ENCODE measurements at regions not wholly inside any gene's neighbourhood (a gene's known extent, or its start where the extent isn't known, plus 50 kb on each side); places are given as distances from the start of the nearest gene placed in this dataset.
"Not testable (repeated sequence)": the region's sequence is repeated elsewhere in the genome, so short reads cannot be mapped to it uniquely, and the experiment has no call there.

DNA sequence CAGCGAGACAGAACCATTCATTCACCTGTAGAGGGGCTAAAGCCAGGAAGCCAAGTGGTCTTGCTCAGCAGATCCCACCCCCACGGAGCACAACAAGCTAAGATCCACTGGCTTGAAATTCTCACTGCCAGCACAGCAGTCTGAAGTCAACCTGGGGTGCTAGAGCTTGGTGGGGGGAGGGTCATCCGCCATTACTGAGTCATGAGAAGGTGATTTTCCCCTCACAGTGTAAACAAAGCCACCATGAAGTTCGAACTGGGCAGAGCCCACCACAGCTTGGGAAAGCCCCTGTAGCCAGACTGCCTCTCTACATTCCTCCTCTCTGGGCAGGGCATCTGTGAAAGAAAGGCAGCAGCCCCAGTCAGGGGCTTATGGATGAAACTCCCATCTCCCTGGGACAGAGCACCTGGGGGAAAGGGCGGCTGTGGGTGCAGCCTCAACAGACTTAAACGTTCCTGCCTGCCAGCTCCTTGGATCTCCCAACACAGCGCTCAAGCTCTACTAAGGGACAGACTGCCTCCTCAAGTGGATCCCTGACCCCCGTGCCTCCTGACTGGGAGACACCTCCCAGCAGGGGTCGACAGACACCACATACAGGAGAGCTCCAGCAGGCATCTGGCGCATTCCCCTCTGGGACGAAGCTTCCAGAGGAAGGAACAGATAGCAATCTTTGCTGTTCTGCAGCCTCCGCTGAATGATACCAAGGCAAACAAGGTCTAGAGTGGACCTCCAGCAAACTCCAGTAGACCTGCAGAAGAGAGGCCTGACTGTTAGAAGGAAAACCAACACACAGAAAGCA lies 179.0 kb upstream of the KLF7 start:
- Mint-ChIP-seq H3K9me3 (peaks cover 11 to 19% of the 10 kb centered on the region in 2 donors), H3K36me3 (peaks cover 15 to 19% of the 10 kb centered on the region in 2 donors)
- not testable (repeated sequence) for H3K27me3 Mint-ChIP-seq; H3K4me1 Mint-ChIP-seq; ATAC-seq (replicated peaks); DNase-seq; H3K4me3 Mint-ChIP-seq; H3K27ac Mint-ChIP-seq

DNA sequence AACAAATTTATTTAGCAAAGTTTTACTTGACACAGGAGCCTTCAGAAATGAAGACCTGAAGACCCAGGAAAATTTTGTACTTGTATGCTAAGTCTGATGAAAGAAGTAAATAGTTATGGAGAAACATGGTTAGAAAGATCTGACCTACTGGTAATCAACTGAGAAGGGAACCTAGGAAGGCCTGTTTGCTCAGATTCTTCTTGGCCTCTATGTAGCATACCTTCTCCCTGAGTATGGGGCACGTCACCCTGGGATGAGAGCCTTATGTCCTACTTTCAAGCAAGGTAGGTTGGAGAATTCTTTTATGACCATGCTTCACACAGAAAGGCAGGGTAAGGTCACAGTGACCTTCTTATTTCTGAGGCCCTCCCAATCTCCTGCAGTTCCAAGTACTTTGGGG lies 178.6 kb upstream of the CREB1 start:
- Mint-ChIP-seq H3K36me3 (peaks cover 11 to 13% of the 10 kb centered on the region in 2 donors), H3K4me1 (peaks cover 6 to 15% of the 10 kb centered on the region in 2 donors), H3K27me3 (peaks cover 0 to 4% of the 10 kb centered on the region in 2 donors), H3K4me3 (no peak overlapping the region), H3K9me3 (peaks cover 11 to 13% of the 10 kb centered on the region in 2 donors), H3K27ac (no peak overlapping the region)
- ATAC-seq (replicated peaks) (no peak), DNase-seq (no peak)

DNA sequence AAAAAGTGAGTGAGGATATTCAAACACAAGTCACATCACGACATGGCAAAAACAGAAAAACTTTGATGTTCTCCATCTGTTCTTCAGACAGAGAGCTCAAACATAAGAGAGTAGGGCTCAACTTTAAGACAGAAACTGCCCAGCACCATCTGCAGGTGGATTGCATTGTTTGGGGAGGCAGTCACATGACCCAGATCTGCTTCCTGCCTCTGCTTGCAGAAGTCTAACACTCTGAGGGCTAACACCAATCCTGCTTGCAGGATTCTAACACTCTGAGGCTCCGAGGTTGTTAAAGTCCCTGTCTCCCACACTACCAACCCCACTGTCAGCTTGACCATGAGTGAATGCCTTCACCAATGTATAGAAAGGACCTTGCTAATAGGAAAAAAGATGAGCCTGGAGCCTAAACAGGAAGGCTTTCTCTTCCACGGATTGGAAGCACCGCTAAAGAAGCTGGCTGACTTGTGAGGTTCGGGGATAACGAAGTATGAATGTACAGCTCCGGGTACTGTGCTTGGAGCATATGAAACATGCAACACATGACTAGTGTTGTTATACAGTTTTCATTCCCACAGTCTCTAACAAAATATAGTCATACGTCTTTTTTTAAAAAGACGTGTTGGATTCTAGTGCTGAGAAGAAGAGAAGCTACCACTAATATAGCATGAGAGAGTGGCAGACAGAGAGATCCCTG lies 176.6 kb upstream of the CREB1 start:
- peak; percentile 76 to 77 for ATAC-seq (replicated peaks)
- Mint-ChIP-seq H3K9me3 (peaks cover 0 to 2% of the 10 kb centered on the region in 2 donors), H3K4me3 (no peak overlapping the region), H3K36me3 (peaks cover 0 to 5% of the 10 kb centered on the region in 2 donors), H3K27me3 (no peaks in the 10 kb centered on the region), H3K27ac (peak overlapping the region; percentile 37), H3K4me1 (peaks cover 4 to 15% of the 10 kb centered on the region in 2 donors)
- DNase-seq = no peak

DNA sequence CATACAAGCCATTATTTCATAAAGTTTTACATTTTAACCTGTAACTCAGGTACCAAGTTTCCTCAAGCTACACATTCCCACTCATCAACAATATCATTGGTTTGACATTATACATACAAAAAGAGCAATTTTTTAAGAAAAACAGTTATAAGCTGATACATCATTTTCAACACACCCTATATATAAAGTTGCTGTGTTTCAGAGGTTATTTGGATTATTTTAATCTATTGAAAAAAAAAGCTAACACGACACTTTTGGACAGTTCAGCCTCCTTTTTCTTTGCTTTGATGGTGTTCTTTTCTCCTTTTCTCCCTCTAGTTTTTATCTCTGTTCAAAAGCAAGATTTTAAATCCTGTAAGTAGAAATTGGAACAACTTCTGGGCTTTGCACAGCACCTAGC lies 175.9 kb upstream of the CREB1 start:
- ATAC-seq (replicated peaks) = no peak
- H3K36me3 Mint-ChIP-seq = peaks cover 0 to 3% of the 10 kb centered on the region in 2 donors
- peaks cover 4 to 15% of the 10 kb centered on the region in 2 donors for H3K4me1 Mint-ChIP-seq
- H3K4me3 Mint-ChIP-seq = no peak overlapping the region
- H3K9me3 Mint-ChIP-seq = no peaks in the 10 kb centered on the region
- no peak for DNase-seq
- H3K27ac Mint-ChIP-seq = no peak overlapping the region
- no peaks in the 10 kb centered on the region for H3K27me3 Mint-ChIP-seq

DNA sequence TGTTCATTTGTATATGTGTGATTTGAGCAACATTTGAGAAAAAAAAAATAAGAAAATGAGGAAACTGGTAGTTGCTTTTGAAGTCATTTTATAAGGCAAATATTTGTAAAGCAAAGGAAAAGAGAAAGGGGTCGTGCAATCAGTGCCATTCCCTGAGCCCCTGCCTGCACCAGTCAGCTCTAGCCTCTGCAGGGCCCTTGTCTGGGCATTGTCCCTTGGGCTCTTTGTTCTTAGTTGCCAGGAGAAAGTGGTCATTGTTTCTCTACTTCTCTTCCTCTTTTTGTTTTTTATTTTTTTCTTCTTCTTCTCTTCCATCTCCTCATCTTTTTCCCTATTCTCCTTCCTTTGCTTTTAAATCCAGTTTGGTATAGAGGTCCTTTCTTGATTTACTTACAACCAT lies 175.3 kb upstream of the CREB1 start:
- no peak for ATAC-seq (replicated peaks)
- no peaks in the 10 kb centered on the region for H3K27me3 Mint-ChIP-seq
- peaks cover 4 to 15% of the 10 kb centered on the region in 2 donors for H3K4me1 Mint-ChIP-seq
- DNase-seq = no peak
- H3K27ac Mint-ChIP-seq = no peak overlapping the region
- H3K4me3 Mint-ChIP-seq = no peak overlapping the region
- H3K9me3 Mint-ChIP-seq = no peaks in the 10 kb centered on the region
- H3K36me3 Mint-ChIP-seq = peaks cover 0 to 2% of the 10 kb centered on the region in 2 donors

DNA sequence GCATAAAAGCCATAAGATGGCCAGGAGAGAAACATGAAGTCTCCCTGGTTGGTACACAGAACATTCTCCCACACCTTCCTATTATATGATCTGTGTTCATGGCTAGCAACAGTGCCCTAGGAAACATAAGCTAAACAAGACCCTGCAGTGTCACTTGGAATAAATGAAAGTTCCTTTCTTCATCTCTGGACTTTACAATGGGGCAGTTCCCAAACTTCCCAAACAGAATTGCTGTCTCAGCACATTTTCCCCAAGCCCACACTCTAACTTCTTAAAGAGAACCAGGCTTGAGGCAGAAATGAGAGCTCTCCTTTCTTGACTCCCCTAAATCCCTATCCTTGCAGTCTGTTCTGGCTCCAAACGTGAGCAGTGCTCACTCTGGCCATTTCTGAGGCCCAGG lies 173.2 kb upstream of the CREB1 start:
- H3K27ac Mint-ChIP-seq = no peak overlapping the region
- DNase-seq (no peak), ATAC-seq (replicated peaks) (no peak)
- peaks cover 4 to 15% of the 10 kb centered on the region in 2 donors for H3K4me1 Mint-ChIP-seq
- H3K36me3 Mint-ChIP-seq = no peaks in the 10 kb centered on the region
- H3K4me3 Mint-ChIP-seq = no peak overlapping the region
- no peaks in the 10 kb centered on the region for H3K27me3 Mint-ChIP-seq
- no peaks in the 10 kb centered on the region for H3K9me3 Mint-ChIP-seq

DNA sequence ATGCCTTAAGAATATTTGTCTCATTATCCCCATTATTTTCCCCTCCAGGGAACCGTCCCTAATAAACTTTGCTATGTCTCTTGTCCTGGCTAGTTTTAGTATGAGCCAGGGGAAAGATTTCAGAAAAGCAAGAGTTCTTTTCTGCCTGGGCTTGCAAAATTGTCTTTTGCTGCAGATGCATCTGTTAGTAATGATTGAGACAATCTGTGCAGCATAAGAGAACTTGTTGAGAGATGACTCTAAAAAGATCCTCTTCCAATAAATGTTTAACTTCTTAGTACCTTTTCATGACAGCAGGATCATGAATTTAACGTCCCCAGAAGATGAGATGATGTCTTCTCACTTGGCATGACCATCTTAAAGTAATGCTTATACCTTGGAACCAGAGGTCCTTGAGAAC lies 172.5 kb upstream of the CREB1 start:
- no peaks in the 10 kb centered on the region for H3K36me3 Mint-ChIP-seq

DNA sequence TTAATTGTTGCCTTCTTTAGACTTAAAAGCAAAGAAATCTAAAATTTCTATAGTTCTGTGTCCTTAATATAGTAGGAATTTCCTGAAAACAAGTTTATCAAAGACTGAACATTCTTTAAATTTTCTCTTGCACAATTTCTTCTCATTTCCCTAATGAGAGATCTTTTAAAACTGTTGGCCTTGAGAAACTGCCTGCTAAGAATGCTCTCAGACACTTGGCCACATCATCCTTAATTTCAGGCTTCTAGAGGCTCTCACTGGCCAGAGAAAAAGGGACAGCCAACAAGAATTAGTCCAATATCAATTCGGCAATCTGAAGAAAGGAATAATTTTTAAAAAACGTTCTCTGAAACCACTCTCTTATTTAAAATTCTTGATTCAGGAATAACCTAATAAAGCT lies 167.0 kb upstream of the CREB1 start:
- Mint-ChIP-seq H3K4me1 (no peaks in the 10 kb centered on the region), H3K27ac (no peak overlapping the region), H3K4me3 (no peak overlapping the region), H3K36me3 (no peaks in the 10 kb centered on the region), H3K9me3 (no peaks in the 10 kb centered on the region), H3K27me3 (peaks cover 0 to 4% of the 10 kb centered on the region in 2 donors)
- DNase-seq = no peak
- ATAC-seq (replicated peaks) = no peak

More for the DNA sequence above, 172.5 kb upstream of the CREB1 start:
- Mint-ChIP-seq H3K4me3 (no peak overlapping the region), H3K4me1 (peaks cover 4 to 15% of the 10 kb centered on the region in 2 donors), H3K27me3 (no peaks in the 10 kb centered on the region), H3K9me3 (no peaks in the 10 kb centered on the region), H3K27ac (no peak overlapping the region)
- DNase-seq = no peak
- no peak for ATAC-seq (replicated peaks)

DNA sequence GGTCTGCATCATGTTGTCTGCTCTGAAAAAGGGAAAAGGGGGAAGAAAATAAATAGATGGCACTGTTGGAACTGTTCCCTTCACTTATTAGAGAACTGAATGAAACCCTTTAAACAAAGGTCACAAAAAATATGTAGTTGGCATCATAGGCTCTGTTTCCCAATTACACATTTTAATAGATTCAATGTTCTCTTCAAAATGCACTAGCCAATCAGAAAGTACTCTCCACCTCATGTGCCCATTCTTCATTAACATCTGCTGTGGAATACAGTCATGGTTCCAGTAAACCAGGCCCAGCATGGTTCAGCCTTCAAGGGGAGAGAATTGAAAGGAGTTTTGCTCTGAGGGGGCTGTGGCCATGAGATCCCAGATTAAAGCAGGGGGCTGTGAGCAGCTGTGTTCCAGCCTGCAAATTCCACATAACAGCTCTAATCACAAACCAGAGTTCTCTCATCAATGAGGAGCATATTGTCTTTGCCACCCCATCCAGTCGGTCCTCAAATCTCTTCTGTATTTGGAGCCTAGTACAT lies 165.9 kb upstream of the CREB1 start:
- H3K9me3 Mint-ChIP-seq = no peaks in the 10 kb centered on the region
- H3K4me1 Mint-ChIP-seq = no peaks in the 10 kb centered on the region
- no peak for DNase-seq

DNA sequence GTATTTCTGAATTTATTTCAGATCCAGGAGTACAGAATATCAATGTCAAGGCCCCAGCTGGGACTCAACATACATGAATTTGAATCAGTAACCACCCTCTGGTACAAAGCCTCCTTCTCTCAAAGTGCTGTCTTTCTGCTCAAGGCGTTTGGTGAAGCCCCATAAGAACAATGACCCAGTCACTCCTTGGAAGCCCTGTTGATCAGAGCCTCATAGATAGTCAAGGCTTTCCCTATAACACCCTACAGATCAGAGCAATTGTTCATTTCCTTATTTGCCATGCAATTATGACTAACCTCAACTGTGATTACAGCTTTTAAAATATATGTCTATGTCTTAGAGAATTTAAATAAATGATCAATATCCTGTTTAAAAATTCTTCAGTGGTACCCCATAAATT lies 159.1 kb upstream of the CREB1 start:
- Mint-ChIP-seq H3K4me1 (no peaks in the 10 kb centered on the region), H3K36me3 (peaks cover 0 to 14% of the 10 kb centered on the region in 2 donors), H3K27ac (no peak overlapping the region), H3K27me3 (no peaks in the 10 kb centered on the region), H3K4me3 (no peak overlapping the region), H3K9me3 (peaks cover 7 to 17% of the 10 kb centered on the region in 2 donors)
- DNase-seq (no peak), ATAC-seq (replicated peaks) (no peak)

More for the DNA sequence above, 165.9 kb upstream of the CREB1 start:
- peaks cover 0 to 4% of the 10 kb centered on the region in 2 donors for H3K27me3 Mint-ChIP-seq
- no peaks in the 10 kb centered on the region for H3K36me3 Mint-ChIP-seq
- H3K27ac Mint-ChIP-seq = no peak overlapping the region
- H3K4me3 Mint-ChIP-seq = no peak overlapping the region
- ATAC-seq (replicated peaks) = no peak

DNA sequence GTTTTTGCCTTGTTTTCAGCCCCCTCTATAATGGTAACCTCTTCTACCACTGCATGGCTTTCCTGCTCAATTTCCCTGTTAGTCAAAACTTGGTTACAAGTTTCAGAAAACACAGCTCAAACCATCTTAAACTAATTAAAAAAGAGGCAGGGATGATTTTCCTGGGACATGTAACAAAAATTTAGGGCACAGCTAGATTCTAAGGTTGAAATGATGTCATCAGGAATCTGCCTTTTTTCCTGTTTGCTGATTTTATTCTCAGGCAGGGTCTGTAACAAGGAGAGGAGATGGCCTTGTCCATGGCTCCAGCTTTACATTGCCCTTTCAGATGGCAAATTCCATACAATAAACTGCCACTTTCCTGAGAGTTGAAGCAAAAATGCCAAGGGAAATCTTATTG lies 157.9 kb upstream of the CREB1 start:
- ATAC-seq (replicated peaks) (no peak), DNase-seq (no peak)
- peaks cover 10 to 20% of the 10 kb centered on the region in 2 donors for H3K9me3 Mint-ChIP-seq
- no peak overlapping the region for H3K4me3 Mint-ChIP-seq
- H3K36me3 Mint-ChIP-seq = peaks cover 2 to 14% of the 10 kb centered on the region in 2 donors
- no peak overlapping the region for H3K27ac Mint-ChIP-seq
- H3K4me1 Mint-ChIP-seq = no peaks in the 10 kb centered on the region
- no peaks in the 10 kb centered on the region for H3K27me3 Mint-ChIP-seq

DNA sequence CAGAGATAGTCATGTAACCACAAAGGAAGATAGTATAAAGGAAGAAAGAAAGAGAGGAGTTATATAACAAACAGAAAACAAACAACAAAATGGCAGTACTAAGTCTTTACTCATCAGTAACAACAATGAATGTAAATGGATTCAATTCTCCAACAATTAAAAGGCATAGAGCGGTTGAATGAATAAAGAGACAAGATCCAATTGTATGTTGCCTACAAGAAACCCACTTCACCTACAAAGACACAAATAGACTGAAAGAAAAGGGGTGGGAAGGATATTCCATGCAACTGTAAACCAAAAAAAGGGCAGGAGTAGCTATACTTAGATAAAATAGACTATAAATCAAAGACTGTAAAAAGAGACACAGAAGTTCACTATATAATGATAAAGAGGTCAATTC lies 157.3 kb upstream of the CREB1 start:
- H3K27me3 Mint-ChIP-seq = no peaks in the 10 kb centered on the region
- peaks cover 2 to 14% of the 10 kb centered on the region in 2 donors for H3K36me3 Mint-ChIP-seq
- no peak for DNase-seq
- no peak for ATAC-seq (replicated peaks)
- no peak overlapping the region for H3K27ac Mint-ChIP-seq
- no peaks in the 10 kb centered on the region for H3K4me1 Mint-ChIP-seq
- no peak overlapping the region for H3K4me3 Mint-ChIP-seq
- peaks cover 14 to 20% of the 10 kb centered on the region in 2 donors for H3K9me3 Mint-ChIP-seq

DNA sequence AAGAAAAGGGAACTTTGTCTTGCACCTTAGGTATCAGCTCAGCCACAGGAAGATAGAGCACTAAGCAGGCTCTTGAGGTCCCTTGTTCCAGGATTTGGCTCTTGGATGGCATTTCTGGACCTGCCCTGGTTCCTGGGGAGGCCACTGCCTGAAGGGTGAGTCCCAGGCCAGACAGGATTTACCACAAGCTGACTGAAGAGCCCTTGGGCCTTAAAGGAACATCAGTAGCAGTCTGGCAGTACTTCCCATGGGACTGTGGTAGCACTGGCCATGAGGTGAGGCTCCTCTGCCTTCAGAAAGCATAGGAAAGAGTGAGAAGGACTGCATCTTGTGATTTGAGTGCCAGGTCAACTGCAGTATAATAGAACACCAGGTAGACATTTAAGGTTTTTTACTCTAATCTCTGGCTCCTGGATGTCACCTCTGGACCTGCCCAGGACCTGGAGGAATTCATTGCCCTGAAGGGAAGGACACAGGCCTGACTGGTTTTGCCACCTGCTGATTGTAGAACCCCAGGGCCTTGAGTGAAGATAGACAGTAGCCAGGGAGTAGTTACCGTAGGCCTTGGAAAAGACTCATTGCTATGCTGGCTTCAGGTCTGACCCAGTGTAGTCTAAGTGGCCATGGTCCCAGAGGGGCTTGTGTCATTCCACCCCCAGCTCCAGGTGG lies 154.4 kb upstream of the CREB1 start:
- ATAC-seq (replicated peaks) (no peak), DNase-seq (no peak)
- H3K9me3 Mint-ChIP-seq = peaks cover 32 to 36% of the 10 kb centered on the region in 2 donors
- peaks cover 16 to 34% of the 10 kb centered on the region in 2 donors for H3K36me3 Mint-ChIP-seq
- no peaks in the 10 kb centered on the region for H3K27me3 Mint-ChIP-seq
- no peaks in the 10 kb centered on the region for H3K4me1 Mint-ChIP-seq
- no peak overlapping the region for H3K27ac Mint-ChIP-seq
- no peak overlapping the region for H3K4me3 Mint-ChIP-seq

DNA sequence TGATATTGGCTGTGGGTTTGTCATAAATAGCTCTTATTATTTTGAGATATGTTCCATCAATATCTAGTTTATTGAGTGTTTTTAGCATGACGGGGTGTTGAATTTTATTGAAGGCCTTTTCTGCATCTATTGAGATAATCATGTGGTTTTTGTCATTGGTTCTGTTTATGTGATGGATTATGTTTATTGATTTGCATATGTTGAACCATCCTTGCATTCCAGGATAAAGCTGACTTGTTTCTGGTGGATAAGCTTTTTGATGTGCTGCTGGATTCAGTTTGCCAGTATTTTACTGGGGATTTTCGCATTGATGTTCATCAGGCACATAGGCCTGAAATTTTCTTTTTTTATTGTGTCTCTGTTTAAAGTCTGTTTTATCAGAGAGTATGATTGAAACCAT lies 151.1 kb upstream of the CREB1 start:
- H3K4me1 Mint-ChIP-seq; H3K27me3 Mint-ChIP-seq; H3K27ac Mint-ChIP-seq; DNase-seq; ATAC-seq (replicated peaks); H3K4me3 Mint-ChIP-seq: not testable (repeated sequence)
- H3K9me3 Mint-ChIP-seq = peaks cover 18 to 37% of the 10 kb centered on the region in 2 donors
- peaks cover 25 to 48% of the 10 kb centered on the region in 2 donors for H3K36me3 Mint-ChIP-seq
